ENCODE measurements at regions not wholly inside any gene's neighbourhood (a gene's known extent, or its start where the extent isn't known, plus 50 kb on each side); places are given as distances from the start of the nearest gene placed in this dataset.

- H3K79me2 ChIP-seq (replicated peaks; ENCODE audit: insufficient read depth), result no peaks in the 10 kb centered on the region
- TF ChIP-seq REST (IDR thresholded peaks at IDR 0.05; ENCODE audit: unreplicated experiment) (no peak), ZNF114 (CRISPR knock-in tag; IDR thresholded peaks at IDR 0.05) (no peak), ETS1 (IDR thresholded peaks at IDR 0.05) (no peak), EZH2 (IDR thresholded peaks at IDR 0.05; ENCODE audit: low read depth, unreplicated experiment) (no peak), ZNF462 (CRISPR knock-in tag; IDR thresholded peaks at IDR 0.05) (no peak), CREB1 (CRISPR knock-in tag; IDR thresholded peaks at IDR 0.05; ENCODE audit: low read depth) (no peak), JUNB (IDR thresholded peaks at IDR 0.05; ENCODE audit: unreplicated experiment) (no peak)
- no peak overlapping the region for H3K27ac ChIP-seq (ENCODE audit: low read depth)
- Mint-ChIP-seq H3K27me3 (ENCODE audit: insufficient read depth, low read depth, poor library complexity) (no peaks in the 10 kb centered on the region), H3K4me1 (no peaks in the 10 kb centered on the region), H3K36me3 (ENCODE audit: low read depth) (no peaks in the 10 kb centered on the region), H3K27ac (no peak overlapping the region), H3K4me3 (no peak overlapping the region), H3K9me3 (no peaks in the 10 kb centered on the region)
- no peak overlapping the region for H3K4me3 ChIP-seq
- H3K27me3 ChIP-seq (ENCODE audit: insufficient read depth), result no peaks in the 10 kb centered on the region
- no peak overlapping the region for H2AFZ ChIP-seq
- H3K4me1 ChIP-seq (ENCODE audit: insufficient read depth), result no peaks in the 10 kb centered on the region
- H3K36me3 ChIP-seq (ENCODE audit: insufficient read depth), result no peaks in the 10 kb centered on the region; the same call in 1 of the 2 replicates
- H4K20me1 ChIP-seq (replicated peaks; ENCODE audit: insufficient read depth), result no peaks in the 10 kb centered on the region
- H3F3A ChIP-seq (replicated peaks; ENCODE audit: low read depth), result no peaks in the 10 kb centered on the region
- no peak for ATAC-seq
- no peak overlapping the region for H3K4me2 ChIP-seq
- peaks cover 4% of the 10 kb centered on the region for H3K9me2 ChIP-seq (ENCODE audit: insufficient read depth)
- DNase-seq (ENCODE audit: low spot score), result no peak
These were observed 210.3 kb downstream of the ACTL7B start for GRCh38 chr9:108645520-108645919.

All from GM23338 (cell line).